ENCODE measurements at regions not wholly inside any gene's neighbourhood (a gene's known extent, or its start where the extent isn't known, plus 50 kb on each side); places are given as distances from the start of the nearest gene placed in this dataset.

DNA sequence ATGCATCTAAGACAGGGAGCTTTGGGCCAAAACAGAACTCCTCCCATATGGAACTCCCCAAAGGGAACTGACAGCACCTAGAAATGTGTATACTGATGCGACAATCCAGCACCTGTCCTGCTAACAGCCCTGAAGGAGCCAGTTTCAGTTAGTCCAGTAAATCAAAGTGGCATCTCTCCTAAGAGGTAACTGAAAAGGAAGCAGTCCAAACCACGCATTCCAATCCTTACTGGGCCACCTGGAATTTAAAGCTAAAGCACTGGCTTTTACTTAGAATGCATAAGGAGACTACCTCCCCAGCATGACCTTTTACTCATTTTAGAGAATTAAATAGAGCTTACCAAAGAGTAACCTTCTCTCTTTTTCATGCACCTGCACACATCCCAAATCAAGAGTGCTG is 586.8 kb upstream of the PITX2 start:
- Histone ChIP-seq H3K27ac (ENCODE audit: low read depth, low read length) (no peak overlapping the region), H3F3A (ENCODE audit: insufficient read depth) (no peaks in the 10 kb centered on the region), H3K4me2 (ENCODE audit: low read depth, low read length, poor library complexity, severe bottlenecking) (no peak overlapping the region), H3K79me2 (ENCODE audit: insufficient read depth, low read length) (no peaks in the 10 kb centered on the region), H3K36me3 (ENCODE audit: low read length) (no peaks in the 10 kb centered on the region), H3K4me3 (ENCODE audit: insufficient read depth, low read length, poor library complexity, severe bottlenecking) (no peak overlapping the region), H3K27me3 (ENCODE audit: low read length) (no peaks in the 10 kb centered on the region), H3K9ac (ENCODE audit: low read length) (no peak overlapping the region), H4K20me1 (ENCODE audit: low read depth, low read length) (no peaks in the 10 kb centered on the region), H3K9me2 (replicated peaks; ENCODE audit: insufficient read depth, low read length) (no peaks in the 10 kb centered on the region), H3K9me3 (ENCODE audit: insufficient read depth, low read length) (no peaks in the 10 kb centered on the region), H2AFZ (ENCODE audit: low read depth, low read length, severe bottlenecking) (no peak overlapping the region)
- TF ChIP-seq, protein P1, sequence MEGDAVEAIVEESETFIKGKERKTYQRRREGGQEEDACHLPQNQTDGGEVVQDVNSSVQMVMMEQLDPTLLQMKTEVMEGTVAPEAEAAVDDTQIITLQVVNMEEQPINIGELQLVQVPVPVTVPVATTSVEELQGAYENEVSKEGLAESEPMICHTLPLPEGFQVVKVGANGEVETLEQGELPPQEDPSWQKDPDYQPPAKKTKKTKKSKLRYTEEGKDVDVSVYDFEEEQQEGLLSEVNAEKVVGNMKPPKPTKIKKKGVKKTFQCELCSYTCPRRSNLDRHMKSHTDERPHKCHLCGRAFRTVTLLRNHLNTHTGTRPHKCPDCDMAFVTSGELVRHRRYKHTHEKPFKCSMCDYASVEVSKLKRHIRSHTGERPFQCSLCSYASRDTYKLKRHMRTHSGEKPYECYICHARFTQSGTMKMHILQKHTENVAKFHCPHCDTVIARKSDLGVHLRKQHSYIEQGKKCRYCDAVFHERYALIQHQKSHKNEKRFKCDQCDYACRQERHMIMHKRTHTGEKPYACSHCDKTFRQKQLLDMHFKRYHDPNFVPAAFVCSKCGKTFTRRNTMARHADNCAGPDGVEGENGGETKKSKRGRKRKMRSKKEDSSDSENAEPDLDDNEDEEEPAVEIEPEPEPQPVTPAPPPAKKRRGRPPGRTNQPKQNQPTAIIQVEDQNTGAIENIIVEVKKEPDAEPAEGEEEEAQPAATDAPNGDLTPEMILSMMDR (IDR thresholded peaks at IDR 0.05; ENCODE audit: insufficient read depth, low read length, poor library complexity, severe bottlenecking) = no peak
- TF ChIP-seq EZH2phosphoT487 (conservative IDR thresholded peaks at IDR 0.05; ENCODE audit: low read length) = no peak

DNA sequence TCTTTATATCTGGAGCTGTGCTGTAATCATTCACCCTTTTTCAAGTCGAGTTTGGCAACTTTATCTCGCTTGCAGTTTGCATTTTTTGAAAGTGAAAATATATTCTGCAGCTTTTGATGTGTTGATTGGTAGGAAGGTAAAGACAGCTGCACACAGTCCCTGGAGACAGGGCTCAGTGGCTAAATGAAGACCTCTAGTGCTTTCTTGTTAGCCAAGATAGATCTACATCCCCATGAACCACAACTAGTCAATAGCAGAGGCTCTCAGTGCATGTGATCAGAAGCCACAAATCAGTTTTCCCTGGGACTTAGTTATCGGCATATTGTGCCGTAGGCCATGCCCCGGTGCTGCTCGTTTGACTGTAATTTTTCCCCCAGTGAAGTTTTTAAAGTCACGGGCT is 587.7 kb upstream of the PITX2 start:
- Histone ChIP-seq H3K4me3 (ENCODE audit: insufficient read depth, low read length, poor library complexity, severe bottlenecking) (no peak overlapping the region), H3F3A (ENCODE audit: insufficient read depth) (no peaks in the 10 kb centered on the region), H3K27ac (ENCODE audit: low read depth, low read length) (no peak overlapping the region), H2AFZ (ENCODE audit: low read depth, low read length, severe bottlenecking) (no peak overlapping the region), H3K9me3 (ENCODE audit: insufficient read depth, low read length) (no peaks in the 10 kb centered on the region), H3K4me2 (ENCODE audit: low read depth, low read length, poor library complexity, severe bottlenecking) (no peak overlapping the region), H3K9ac (ENCODE audit: low read length) (no peak overlapping the region), H3K79me2 (ENCODE audit: insufficient read depth, low read length) (no peaks in the 10 kb centered on the region), H3K36me3 (ENCODE audit: low read length) (no peaks in the 10 kb centered on the region), H3K27me3 (ENCODE audit: low read length) (no peaks in the 10 kb centered on the region), H3K9me2 (replicated peaks; ENCODE audit: insufficient read depth, low read length) (no peaks in the 10 kb centered on the region), H4K20me1 (ENCODE audit: low read depth, low read length) (no peaks in the 10 kb centered on the region)
- no peak for TF ChIP-seq EZH2phosphoT487 (conservative IDR thresholded peaks at IDR 0.05; ENCODE audit: low read length)
- TF ChIP-seq, protein P1 (IDR thresholded peaks at IDR 0.05; ENCODE audit: insufficient read depth, low read length, poor library complexity, severe bottlenecking) = no peak

DNA sequence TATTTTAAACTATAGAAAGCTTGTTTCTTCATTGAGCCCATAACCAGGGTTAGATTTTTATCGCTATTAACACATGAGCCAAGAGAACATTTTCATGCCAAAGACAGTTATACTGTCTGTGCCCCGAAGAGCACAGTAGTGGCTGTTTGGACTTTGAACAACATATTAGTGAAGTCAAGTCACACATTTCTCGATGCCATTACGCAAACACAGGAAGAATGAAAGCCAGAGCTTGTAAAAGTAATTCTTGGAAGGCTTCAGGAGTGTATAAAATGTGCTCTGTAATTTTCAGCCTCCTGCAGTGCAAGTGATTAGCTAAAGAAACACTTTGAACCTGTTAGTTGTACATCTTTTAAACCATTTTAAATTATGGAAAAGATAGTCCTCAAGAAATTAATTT is 590.7 kb upstream of the PITX2 start:
- Histone ChIP-seq H3K36me3 (ENCODE audit: low read length) (no peaks in the 10 kb centered on the region), H3K9ac (ENCODE audit: low read length) (no peak overlapping the region), H3K4me3 (ENCODE audit: insufficient read depth, low read length, poor library complexity, severe bottlenecking) (no peak overlapping the region), H3K27ac (ENCODE audit: low read depth, low read length) (no peak overlapping the region), H3F3A (ENCODE audit: insufficient read depth) (no peaks in the 10 kb centered on the region), H3K4me2 (ENCODE audit: low read depth, low read length, poor library complexity, severe bottlenecking) (no peak overlapping the region), H4K20me1 (ENCODE audit: low read depth, low read length) (no peaks in the 10 kb centered on the region), H3K79me2 (ENCODE audit: insufficient read depth, low read length) (no peaks in the 10 kb centered on the region), H3K9me3 (ENCODE audit: insufficient read depth, low read length) (no peaks in the 10 kb centered on the region), H3K27me3 (ENCODE audit: low read length) (no peaks in the 10 kb centered on the region), H3K9me2 (replicated peaks; ENCODE audit: insufficient read depth, low read length) (no peaks in the 10 kb centered on the region), H2AFZ (ENCODE audit: low read depth, low read length, severe bottlenecking) (no peak overlapping the region)
- no peak for TF ChIP-seq EZH2phosphoT487 (conservative IDR thresholded peaks at IDR 0.05; ENCODE audit: low read length)
- TF ChIP-seq, protein P1 (IDR thresholded peaks at IDR 0.05; ENCODE audit: insufficient read depth, low read length, poor library complexity, severe bottlenecking) = no peak

DNA sequence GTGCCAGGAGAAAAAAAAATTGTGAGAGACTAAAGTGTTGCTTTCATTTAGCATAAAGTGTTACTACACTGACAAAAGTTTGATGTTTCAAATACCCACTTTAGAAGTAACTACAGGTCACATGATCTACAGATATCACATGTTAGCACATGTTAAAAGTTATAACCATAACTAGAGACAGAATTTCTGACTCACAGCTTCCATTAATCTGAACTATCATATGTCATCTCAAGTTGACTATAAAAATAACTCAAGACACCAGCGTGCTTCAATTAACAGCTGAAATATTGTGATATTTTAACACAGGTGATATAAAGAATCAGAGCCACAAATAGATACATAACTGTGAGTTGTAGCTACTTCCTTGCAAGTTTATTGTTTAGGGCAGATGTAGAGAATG is 591.5 kb upstream of the PITX2 start:
- Histone ChIP-seq H3F3A (ENCODE audit: insufficient read depth) (no peaks in the 10 kb centered on the region), H3K79me2 (ENCODE audit: insufficient read depth, low read length) (no peaks in the 10 kb centered on the region), H3K36me3 (ENCODE audit: low read length) (no peaks in the 10 kb centered on the region), H3K4me3 (ENCODE audit: insufficient read depth, low read length, poor library complexity, severe bottlenecking) (no peak overlapping the region), H3K27me3 (ENCODE audit: low read length) (no peaks in the 10 kb centered on the region), H3K9me3 (ENCODE audit: insufficient read depth, low read length) (no peaks in the 10 kb centered on the region), H3K4me2 (ENCODE audit: low read depth, low read length, poor library complexity, severe bottlenecking) (no peak overlapping the region), H4K20me1 (ENCODE audit: low read depth, low read length) (no peaks in the 10 kb centered on the region), H3K27ac (ENCODE audit: low read depth, low read length) (no peak overlapping the region), H3K9ac (ENCODE audit: low read length) (no peak overlapping the region), H2AFZ (ENCODE audit: low read depth, low read length, severe bottlenecking) (no peak overlapping the region), H3K9me2 (replicated peaks; ENCODE audit: insufficient read depth, low read length) (no peaks in the 10 kb centered on the region)
- no peak for TF ChIP-seq EZH2phosphoT487 (conservative IDR thresholded peaks at IDR 0.05; ENCODE audit: low read length)
- TF ChIP-seq, protein P1 (IDR thresholded peaks at IDR 0.05; ENCODE audit: insufficient read depth, low read length, poor library complexity, severe bottlenecking) = no peak
